Kidney glomerular epithelial cell (primary cell): ENCODE measurements at regions not wholly inside any gene's neighbourhood (a gene's known extent, or its start where the extent isn't known, plus 50 kb on each side); places are given as distances from the start of the nearest gene placed in this dataset.
"Not testable (repeated sequence)": the region's sequence is repeated elsewhere in the genome, so short reads cannot be mapped to it uniquely, and the experiment has no call there.

ENCODE experiments used
- DNase-seq: peaks from one replicate; lab custom pipeline; 2025; lab: John Stamatoyannopoulos, UW

DNA sequence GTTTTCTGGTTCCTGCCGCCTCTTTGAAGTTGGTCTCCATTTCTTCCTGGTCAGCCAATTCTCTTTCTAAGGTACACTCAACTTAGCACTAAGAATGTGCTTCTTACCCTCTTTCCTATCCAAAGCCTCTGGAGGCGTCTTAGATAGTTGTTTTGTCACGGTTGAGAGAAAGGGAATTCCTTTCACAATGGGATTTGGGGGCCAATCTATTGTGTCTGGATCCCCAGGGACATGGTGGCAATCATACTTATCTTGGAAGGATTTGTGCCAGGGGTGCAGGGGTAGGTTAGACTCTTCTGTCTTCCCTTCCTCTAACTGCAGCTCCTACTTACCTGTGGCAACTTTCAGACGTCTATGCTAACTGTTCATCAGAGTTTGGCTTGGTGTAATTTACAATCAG, 287.1 kb downstream of the SOX2 start:
- no peak for DNase-seq

DNA sequence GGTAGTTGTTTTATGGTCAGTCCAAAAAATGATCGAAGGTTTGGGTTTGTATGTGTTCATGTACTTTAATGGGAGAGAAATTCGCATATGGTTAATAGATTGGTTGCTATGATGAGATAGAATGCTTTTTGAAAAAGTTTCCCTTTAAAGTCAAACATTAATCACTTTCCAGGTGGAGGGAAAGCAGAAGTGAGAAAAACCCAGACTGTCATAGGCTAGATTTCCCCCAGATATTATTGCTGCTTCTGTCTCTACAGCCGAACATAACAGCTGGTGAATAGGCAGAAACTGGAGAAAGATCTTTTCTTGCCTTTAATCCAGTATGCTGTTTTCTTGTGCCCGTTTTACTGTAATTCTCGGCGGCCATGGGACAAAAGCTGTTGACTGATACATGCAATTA, 287.6 kb downstream of the SOX2 start:
- DNase-seq, result no peak

DNA sequence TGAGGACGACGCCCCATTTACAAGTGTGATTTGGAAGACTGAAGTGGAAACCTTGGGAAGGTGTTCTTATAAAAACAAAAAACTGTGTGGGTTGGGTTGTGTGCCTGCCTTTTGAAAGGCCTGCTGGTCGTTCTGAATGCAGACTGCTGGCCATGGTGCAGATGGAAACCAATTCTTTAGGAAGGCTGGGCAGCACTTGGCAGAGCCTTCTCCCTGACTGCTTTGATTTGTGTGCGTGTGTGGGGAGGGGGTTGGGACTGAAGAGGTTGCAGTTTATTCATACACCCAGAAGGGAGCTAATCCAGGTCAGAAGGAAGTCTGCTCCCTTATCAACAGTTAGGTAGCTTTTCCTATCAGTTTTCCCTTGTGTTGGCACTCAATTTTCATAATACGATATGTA, 288.7 kb downstream of the SOX2 start:
- no peak for DNase-seq

DNA sequence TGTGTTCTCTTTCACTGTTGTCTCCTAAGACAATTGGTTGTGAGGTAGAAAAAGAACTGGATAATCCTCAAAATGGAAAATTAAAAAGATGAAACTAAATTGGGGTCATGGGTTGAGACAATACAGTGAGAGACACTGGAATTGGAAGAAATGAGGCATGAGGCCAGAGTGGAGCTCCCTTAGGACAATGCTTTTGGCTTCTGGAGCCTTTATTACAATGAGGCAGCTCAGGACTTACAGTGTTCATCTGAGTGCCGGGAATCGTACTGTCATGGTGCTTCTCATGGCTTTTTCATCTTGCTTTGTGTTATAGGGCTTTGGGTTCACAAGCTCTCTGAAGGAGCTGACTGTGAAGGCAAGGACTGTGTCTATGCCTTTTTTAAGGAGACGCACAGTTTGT, 293.5 kb downstream of the SOX2 start:
- no peak for DNase-seq

DNA sequence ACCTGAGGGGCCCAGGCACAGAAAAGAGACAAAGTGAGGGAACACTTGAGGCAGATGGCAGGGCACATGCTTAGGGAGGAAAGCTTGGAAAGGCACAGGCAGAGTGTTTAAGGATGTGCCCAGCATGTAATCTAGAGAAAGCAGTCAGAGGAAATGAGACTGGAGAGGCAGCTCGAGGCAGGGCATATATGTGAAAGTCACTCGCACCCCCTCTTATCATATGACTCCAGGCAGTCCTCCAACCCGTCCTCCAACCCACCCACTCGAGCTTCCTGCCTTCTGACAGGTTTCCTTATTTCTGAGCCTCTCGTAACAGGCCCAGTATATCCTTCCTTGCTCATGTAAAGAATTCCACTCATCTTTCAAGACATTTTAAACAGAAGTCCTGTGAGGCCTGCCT, 294.0 kb downstream of the SOX2 start:
- no peak for DNase-seq

- no peak for DNase-seq
Measured at GRCh38 chr3:182006431-182006830, 294.7 kb downstream of the SOX2 start.

- DNase-seq, result no peak
Measured at GRCh38 chr3:182007441-182007840, 295.7 kb downstream of the SOX2 start.

DNA sequence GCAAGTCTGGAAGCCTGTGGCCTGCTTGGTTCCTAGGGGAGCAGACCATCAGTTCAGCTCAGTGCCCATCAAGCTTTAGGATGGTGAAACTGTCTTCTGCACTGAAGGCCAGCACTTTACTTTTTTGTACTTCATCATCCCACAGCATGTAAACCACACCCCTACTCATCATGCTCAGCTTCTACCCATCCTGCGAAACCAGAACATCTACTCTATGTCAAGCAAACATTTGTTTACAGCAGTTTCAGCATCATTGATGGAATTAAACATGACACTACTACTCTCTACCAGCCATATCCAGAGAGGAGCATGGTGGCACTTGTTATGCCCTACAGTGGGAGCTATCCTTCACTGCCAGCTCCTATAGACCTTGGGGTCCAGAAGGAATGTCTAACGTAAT, 306.6 kb downstream of the SOX2 start:
- DNase-seq, result no peak

DNA sequence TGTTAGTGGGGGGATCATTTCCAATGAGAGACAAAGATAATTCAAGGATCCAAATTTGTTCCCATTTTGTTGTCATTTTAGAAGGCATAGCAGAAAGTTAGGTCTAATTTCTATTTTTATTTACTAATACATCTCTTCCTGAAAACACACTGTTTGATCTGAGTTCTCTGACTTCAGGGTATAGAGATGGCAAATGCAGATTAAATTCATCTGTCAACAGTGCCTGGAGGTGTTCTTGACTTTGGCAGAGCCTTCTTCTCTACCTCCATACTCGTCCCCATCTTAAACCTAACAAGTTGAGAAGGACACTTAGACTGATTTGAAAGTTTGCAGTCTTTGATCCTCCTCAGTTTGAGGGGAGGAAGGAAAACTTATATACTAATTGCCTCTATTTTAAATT, 308.2 kb downstream of the SOX2 start:
- DNase-seq, result no peak

- DNase-seq, result no peak
Measured at GRCh38 chr3:182023843-182024242, 312.1 kb downstream of the SOX2 start.

GRCh38 chr3:182027366-182027765, 315.6 kb downstream of the SOX2 start:
- DNase-seq, result peak; percentile 84

GRCh38 chr3:182028081-182028480, 316.4 kb downstream of the SOX2 start:
- DNase-seq, result no peak

- DNase-seq, result not testable (repeated sequence)
Measured at GRCh38 chr3:182034231-182034630, 322.5 kb downstream of the SOX2 start.

DNA sequence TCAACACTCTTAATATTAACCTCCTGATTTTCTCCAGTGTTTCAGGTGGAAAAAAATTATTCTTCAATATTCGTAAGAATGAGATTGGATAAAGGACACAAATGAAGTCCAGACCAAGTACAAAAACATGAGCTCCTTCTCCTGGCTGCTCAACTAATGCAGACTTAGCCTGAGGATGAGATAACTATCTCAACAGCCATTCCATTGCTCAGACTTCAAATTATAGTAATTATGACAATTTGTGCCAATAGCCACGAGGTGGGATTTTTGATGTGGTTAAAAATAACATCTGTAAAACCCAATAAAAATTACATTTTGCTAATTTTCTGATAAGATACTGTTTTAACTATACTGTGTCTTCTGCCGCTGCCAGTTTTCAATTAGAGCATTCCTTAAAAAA, 323.6 kb downstream of the SOX2 start:
- no peak for DNase-seq

GRCh38 chr3:182036382-182036781, 324.7 kb downstream of the SOX2 start:
- no peak for DNase-seq

DNA sequence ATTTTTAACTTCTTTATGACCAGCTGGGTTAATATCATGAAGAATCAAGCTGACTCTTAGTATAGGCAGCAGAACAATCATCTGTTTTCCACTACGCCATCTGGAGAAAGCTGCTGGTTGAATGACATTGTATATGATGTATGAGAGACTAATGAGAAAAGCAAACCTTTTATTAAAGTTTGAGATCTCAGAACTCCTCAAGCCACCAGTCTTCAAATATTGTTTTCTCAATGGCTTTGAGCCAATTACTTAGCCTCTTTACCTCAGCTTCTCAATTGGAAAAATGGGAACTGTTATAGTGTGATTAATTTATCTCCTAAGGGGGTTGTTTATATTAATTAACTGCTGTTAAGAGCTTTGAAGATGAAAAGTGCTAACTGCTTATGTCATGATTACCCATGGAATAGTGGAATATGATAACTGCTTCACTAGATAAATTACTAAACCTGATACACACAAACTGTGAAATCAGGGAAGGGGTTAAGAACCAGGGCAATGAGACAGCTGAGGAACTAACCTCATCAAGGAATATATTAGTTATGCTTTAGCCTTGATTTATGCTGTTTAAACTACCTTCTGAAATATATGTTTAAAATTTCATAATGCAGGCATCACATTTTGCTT, 330.1 kb downstream of the SOX2 start:
- DNase-seq, result no peak

DNA sequence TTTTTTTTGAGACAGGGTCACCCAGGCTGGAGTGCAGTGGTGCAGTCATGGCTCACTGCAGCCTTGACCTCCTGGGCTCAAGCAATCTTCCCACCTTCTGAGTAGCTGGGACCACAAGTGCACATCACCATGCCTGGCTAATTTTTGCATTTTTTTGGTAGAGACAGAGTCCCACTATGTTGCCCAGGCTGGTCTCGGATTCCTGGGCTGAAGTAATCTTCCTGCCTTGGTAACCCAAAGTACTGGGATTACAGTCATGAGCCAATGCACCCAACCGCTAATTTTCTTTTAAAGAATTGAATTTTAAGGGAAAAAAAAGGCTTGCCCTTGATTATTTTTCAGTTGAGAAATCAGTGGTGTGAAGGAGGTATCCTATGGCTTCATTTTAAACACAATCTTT, 334.0 kb downstream of the SOX2 start:
- DNase-seq, result peak; percentile 7

- no peak for DNase-seq
Measured at GRCh38 chr3:182046166-182046764, 334.5 kb downstream of the SOX2 start.

DNA sequence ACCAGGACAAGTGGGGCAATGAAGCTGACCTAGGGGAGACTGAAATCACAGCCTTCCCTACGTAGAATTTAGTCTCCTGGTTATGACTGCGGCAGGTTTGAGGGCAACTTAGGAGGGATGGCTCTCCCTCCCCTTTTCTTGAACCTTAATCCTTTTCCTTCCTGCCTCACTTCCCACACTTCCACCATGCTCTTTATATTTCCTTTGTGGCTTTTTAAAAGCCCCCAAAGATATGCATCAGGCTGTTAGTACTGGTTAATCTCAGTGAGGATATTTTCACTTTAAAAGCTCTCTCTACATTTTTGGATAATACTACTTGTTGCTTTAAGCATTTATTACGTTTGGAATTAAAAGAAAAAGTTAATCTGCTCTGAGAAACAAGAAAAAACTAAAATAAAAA, 339.2 kb downstream of the SOX2 start:
- no peak for DNase-seq

GRCh38 chr3:182052332-182052731, 340.6 kb downstream of the SOX2 start:
- no peak for DNase-seq

DNA sequence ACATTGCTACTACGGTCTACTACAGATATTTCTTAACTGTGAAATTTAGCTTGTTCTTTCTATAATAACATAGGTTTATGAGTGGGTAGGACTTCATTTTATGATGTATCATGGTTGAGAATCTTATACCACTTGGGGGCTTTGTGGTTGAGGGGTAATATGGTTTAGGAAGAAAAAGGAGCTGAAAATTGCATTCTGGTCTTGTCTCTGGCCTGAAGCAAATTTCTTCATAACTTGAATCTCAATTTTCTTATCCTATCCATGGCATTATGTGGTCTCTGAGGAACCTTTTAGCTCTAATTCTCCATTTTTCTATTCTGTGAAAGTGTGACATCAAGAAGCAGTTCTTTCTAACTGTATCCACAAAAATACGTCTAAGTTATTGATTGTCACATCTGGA, 341.0 kb downstream of the SOX2 start:
- DNase-seq, result no peak

DNA sequence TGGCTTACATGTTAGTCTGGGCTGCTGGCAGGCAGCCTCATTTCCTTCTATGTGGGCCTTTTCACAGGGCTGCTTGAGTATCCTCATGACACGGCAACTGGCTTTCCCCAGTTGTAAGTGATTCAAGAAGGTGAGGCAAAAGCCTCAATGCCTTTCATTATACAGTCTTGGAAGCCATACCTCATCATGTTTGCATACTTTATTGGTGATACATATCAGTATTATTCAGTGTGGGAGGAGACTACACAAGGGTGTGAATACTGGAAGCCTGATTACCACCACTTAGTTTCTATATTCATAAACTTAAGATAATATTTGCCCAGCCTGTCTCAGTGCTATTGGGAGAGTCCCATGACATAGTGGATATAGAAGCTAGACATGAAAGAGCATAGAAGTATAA, 346.8 kb downstream of the SOX2 start:
- no peak for DNase-seq

DNA sequence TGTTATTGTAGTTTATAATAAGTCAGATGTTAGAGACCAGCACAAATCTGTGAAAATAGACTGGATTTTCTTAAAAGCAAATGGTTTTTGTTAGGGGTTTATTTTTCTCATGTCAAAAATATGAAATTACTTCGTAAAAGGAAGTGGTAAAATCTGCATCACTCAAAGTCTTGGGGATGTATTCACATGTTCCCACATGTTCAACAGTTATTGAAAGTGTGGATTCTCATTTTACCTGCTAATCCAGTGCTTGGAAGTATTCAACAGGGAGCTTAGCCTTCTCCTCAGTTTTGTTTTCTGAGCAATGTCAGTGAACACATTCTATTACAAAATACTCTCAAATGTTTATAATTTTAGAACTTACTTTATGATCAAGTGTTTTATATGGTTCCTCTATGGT, 352.0 kb downstream of the SOX2 start:
- no peak for DNase-seq

GRCh38 chr3:182067423-182067822, 355.7 kb downstream of the SOX2 start:
- no peak for DNase-seq
